ENCODE measurements at regions not wholly inside any gene's neighbourhood (a gene's known extent, or its start where the extent isn't known, plus 50 kb on each side); places are given as distances from the start of the nearest gene placed in this dataset.

DNA sequence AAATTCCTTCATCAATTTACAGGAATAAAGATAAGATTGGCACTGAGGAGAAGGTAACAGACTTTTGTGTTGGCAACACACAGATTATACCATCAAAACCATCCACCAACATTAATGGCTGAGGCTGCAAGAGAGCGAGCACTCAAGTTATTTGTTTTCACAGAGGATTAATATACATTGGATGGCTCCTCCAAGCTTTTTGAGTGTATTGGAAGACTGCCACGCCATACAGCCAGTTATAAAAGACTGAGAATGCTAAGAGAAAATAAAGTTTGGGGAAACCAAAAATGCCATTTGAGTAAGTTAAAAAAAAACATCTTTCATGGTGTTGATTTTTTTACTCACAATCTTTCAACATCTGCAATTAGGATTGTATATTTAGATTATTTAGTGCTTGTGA, 973.8 kb upstream of the SLC35B3 start:
- DNase-seq (ENCODE audit: low read depth) = no peak

- DNase-seq (ENCODE audit: low read depth) = no peak
Measured at GRCh38 chr6:9408402-9409117, 973.2 kb upstream of the SLC35B3 start.

GRCh38 chr6:9405825-9406224, 970.5 kb upstream of the SLC35B3 start:
- no peak for DNase-seq (ENCODE audit: low read depth)

- DNase-seq (ENCODE audit: low read depth) = no peak
Measured at GRCh38 chr6:9405369-9405768, 970.0 kb upstream of the SLC35B3 start.

DNA sequence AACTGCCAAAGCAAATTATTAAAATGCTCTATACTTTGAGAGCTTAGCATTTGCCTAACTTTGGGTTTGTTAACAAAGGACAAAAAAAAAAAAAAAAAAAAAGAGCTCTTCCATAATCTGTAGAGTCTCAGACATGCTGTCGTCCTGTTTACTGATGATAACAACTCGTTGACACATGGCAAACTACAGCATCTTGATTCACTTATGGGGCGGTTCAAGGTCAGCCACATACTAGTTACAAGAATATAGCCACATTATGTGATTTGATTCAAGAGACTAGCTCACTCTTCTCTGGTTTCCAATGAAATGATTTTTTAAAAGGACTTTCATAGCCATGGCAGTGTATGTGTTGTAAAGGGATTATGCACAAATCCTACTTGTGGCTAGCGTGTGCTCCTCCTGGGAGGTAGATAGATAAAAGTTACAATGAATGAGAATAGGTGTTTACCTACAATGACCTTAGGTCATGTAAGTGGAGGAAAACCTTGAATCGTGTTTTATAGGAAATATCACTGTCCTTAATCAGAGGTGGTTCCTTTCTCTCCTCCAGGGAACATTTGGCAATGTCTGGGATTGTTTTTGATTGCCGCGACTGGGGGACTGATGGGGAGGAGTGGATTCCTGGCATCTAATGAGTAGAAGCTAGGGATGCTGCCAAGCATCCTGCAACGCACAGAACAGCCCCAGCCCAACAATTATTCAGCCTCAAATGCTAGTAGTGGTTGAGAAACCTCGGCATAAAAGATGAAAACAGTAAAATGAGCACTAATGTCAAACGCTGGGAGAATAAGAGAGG, 969.2 kb upstream of the SLC35B3 start:
- DNase-seq (ENCODE audit: low read depth) = no peak

DNA sequence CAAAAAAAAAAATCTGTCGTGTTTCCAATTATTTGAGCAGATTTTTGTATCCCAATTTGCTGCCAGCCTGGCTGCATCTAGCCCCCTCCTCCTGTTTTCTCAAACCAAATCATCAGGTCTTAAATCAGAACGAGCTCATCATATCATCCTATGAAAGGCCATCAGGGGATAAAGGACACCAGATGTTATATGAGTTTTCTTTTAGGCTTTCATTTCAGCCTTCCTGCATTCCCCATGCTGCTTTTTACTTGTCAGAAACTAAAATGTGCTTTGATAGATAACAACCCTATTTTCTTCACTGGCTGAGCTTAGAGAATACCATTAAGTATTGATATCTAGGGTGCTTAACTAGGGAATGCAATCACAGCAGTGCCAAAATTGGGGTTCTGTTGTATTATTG, 968.4 kb upstream of the SLC35B3 start:
- DNase-seq (ENCODE audit: low read depth) = no peak

GRCh38 chr6:9401960-9402359, 966.6 kb upstream of the SLC35B3 start:
- no peak for DNase-seq (ENCODE audit: low read depth)

GRCh38 chr6:9399916-9400315, 964.6 kb upstream of the SLC35B3 start:
- no peak for DNase-seq (ENCODE audit: low read depth)

DNA sequence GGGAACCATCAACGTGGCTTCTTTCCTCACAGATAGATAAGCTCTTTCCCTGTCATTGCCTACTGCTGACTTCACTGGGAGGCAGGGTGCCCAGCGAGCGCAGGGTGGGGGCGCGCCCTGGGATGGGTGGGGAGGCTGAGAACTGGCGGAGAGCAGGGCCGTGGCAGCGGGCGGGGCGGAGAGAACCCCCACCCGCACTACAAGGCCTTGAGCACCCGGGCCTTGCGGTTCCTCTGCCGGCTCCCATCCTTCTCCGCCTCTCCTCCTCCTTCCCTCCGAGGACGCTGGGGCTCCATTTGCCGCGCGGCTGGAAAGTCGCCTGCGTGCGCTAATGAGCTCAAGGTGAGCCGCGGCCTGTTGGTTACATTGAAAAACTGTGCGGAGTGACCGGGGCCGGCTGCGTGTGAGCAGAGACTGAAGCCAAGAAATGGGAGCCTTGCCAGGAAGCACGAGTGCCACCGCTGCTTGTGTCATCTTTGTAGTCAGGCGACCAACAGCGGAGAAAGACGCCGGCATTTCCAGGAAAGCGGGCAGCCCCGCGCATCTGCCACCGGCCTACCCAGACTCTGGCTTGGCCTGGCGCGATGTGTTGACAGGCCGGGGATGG, 963.5 kb upstream of the SLC35B3 start:
- DNase-seq (ENCODE audit: low read depth) = no peak

DNA sequence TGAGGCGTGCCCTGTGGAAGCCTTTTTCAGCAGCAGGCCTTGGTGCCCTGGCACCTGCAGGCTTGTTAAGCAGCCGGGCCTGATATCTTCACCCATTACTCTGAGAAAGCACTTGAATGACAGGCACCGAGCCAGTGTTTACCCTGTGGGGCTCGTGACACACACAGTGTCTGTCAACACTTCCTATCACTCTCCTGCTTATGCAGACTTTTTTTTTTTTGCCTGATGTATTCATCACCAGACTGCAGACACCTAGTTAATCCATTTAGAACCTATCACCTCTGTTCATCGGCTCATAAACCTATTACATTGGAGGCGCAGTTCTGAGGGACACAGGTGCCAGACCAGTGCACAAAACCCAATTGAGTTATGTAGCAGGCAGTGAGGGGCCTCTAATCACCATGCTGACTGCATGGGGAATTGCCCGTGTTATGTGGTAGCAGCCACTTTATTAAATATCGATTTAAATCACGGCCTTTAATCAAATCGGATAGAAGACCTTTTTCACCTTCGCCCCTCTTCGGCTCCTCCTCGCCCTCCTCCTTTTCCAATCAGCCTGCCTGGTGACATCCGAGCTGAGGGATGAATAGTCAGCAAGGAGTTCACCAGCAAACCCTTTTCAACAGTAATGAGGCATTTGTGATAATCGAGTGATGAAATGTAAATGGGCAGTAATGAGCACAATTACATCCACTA, 962.9 kb upstream of the SLC35B3 start:
- DNase-seq (ENCODE audit: low read depth) = no peak

GRCh38 chr6:9388596-9388995, 953.3 kb upstream of the SLC35B3 start:
- DNase-seq (ENCODE audit: low read depth) = no peak

GRCh38 chr6:9380568-9380967, 945.2 kb upstream of the SLC35B3 start:
- no peak for DNase-seq (ENCODE audit: low read depth)

GRCh38 chr6:9373308-9373707, 938.0 kb upstream of the SLC35B3 start:
- DNase-seq (ENCODE audit: low read depth) = no peak

- DNase-seq (ENCODE audit: low read depth) = no peak
Measured at GRCh38 chr6:9370480-9370879, 935.1 kb upstream of the SLC35B3 start.

GRCh38 chr6:9365378-9365777, 930.0 kb upstream of the SLC35B3 start:
- no peak for DNase-seq (ENCODE audit: low read depth)

DNA sequence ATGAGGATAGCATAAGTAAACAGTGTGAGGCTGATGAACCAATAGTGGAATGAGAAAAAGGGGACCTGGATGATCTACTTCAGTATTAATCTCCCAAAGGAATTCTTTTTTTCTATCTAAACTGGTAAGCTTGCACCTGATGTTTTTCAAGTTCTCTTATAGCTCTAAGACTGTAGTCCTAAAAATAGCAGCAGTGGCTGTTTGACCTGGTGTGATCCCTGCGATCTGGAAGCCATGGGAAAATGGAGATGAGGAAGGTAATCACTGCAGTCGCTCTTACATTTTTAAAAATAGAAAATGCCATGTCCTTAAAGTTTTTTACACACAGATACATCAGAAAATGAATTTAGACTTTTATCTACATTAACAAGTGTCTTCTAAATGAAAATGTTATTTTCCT, 926.4 kb upstream of the SLC35B3 start:
- no peak for DNase-seq (ENCODE audit: low read depth)

DNA sequence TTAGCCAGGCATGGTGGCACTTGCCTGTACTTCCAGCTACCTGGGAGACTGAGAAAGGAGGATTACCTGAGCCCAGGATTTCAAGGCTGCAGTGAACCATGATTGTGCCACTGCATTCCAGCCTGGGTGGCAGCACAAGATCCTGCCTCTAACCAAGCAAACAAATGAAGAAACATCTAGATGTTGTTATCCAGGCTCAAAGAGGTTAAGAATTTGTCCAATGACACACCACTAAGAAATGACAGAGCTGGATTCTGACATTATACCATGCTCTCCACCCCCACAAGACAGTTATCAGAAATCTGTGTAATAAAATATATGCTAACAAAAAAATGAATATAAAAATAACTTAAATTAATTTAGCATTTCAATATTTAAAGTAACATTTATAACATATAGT, 925.5 kb upstream of the SLC35B3 start:
- no peak for DNase-seq (ENCODE audit: low read depth)

- DNase-seq (ENCODE audit: low read depth) = no peak
Measured at GRCh38 chr6:9347608-9348007, 912.3 kb upstream of the SLC35B3 start.

DNA sequence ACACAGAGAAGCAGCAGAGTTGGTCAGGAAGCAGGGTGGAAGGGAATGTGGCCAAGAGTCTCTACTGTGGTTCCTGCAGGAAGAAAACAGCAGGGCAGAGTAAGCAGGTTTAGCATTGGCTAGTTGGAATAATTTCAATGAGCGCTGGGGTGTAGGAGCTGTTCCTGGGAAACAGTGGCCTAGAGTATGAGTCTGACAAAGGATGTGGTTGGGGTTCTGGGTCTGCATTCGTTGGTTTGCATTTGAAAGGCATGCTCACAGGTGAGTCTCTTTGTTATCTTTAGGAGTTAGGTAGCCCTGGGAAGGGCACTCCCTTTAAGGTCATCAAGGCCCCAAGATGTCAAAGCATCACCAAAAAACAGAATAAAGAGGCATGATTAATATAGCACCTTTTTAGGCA, 911.6 kb upstream of the SLC35B3 start:
- DNase-seq (ENCODE audit: low read depth) = no peak

GRCh38 chr6:9335431-9335830, 900.1 kb upstream of the SLC35B3 start:
- DNase-seq (ENCODE audit: low read depth) = no peak

GRCh38 chr6:9334979-9335378, 899.6 kb upstream of the SLC35B3 start:
- DNase-seq (ENCODE audit: low read depth) = no peak

DNA sequence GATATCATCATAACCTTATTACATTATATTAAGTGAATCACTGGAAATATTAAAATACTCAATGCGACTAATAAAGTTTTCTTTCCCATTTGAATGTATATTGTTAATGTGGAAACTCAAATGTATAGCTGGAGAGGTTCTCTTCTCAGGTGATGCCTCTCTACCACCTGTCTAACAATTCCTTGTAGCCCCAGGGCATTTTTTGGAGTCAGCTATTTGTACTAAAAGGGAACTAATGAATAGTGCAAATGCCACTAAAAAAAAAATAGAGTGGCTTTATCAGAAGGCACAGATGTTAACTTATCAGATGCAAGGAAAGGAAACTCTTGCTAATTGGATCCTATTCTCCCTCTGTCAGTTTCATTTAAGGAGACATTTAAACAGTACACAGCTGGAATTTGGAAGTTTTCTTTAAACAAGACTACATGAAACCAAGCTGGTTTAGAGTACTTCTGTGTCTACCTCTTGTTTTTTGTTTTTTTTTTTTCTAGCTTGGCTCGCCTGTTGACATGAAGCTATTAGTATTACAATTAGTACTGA, 897.0 kb upstream of the SLC35B3 start:
- DNase-seq (ENCODE audit: low read depth) = no peak
